Trophoblast cell (in vitro differentiated cells and primary cell): ENCODE measurements at regions not wholly inside any gene's neighbourhood (a gene's known extent, or its start where the extent isn't known, plus 50 kb on each side); places are given as distances from the start of the nearest gene placed in this dataset.

ENCODE experiments used
- DNase-seq, 2 donors: peaks; one replicate each; pipeline ENCODE4 v3.0.0-alpha.2; 2016
- H2AFZ ChIP-seq: 2 replicates; pipeline ENCODE4 v1.6.1; 2013; ENCODE audit warnings: low read length, moderate library complexity, mild to moderate bottlenecking; ENCODE audit not compliant: insufficient read depth, poor library complexity
- H2AK5ac ChIP-seq: 2 replicates; pipeline ENCODE4 v1.6.1; 2013; ENCODE audit warnings: mild to moderate bottlenecking, low read length
- H2BK120ac ChIP-seq: 2 replicates; pipeline ENCODE4 v1.6.1; 2013; ENCODE audit warnings: low read length, mild to moderate bottlenecking, moderate library complexity; ENCODE audit not compliant: insufficient read depth, poor library complexity
- H2BK12ac ChIP-seq: 2 replicates; pipeline ENCODE4 v1.6.1; 2013; ENCODE audit warnings: mild to moderate bottlenecking, low read length, moderate library complexity
- H2BK5ac ChIP-seq: 2 replicates; pipeline ENCODE4 v1.6.1; 2013; ENCODE audit warnings: low read length, low read depth, moderate library complexity, mild to moderate bottlenecking; ENCODE audit not compliant: poor library complexity
- H3K14ac ChIP-seq: 2 replicates; pipeline ENCODE4 v1.6.1; 2013; ENCODE audit warnings: mild to moderate bottlenecking, low read length
- H3K18ac ChIP-seq: 2 replicates; pipeline ENCODE4 v1.6.1; 2013; ENCODE audit warnings: mild to moderate bottlenecking, low read length
- H3K23ac ChIP-seq: 2 replicates; pipeline ENCODE4 v1.6.1; 2013; ENCODE audit warnings: low read length
- H3K27ac ChIP-seq: 2 replicates; pipeline ENCODE4 v1.5.1; 2013; ENCODE audit warnings: low read depth, mild to moderate bottlenecking, inconsistent platforms, low read length, moderate library complexity
- H3K27me3 ChIP-seq: 2 replicates; pipeline ENCODE4 v1.6.1; 2013; ENCODE audit warnings: inconsistent platforms, mild to moderate bottlenecking, low read length, moderate library complexity; ENCODE audit not compliant: insufficient read depth
- H3K36me3 ChIP-seq, 2 experiments: 1 replicate in 1 of 2; 2 replicates in 1 of 2; pipeline ENCODE4 v1.6.1; 2013; ENCODE audit warnings: low read length in 2 of 2, mild to moderate bottlenecking in 2 of 2, moderate library complexity in 1 of 2; ENCODE audit not compliant: insufficient read depth in 2 of 2, control insufficient read depth in 1 of 2
- H3K4ac ChIP-seq: 2 replicates; pipeline ENCODE4 v1.6.1; 2013; ENCODE audit warnings: low read depth, mild to moderate bottlenecking, low read length, moderate library complexity
- H3K4me1 ChIP-seq, 2 experiments: 1 replicate in 1 of 2; 2 replicates in 1 of 2; pipeline ENCODE4 v1.6.1; 2013; ENCODE audit warnings: low read length in 2 of 2, mild to moderate bottlenecking in 2 of 2, moderate library complexity in 1 of 2; ENCODE audit not compliant: insufficient read depth in 2 of 2, control insufficient read depth in 1 of 2
- H3K4me2 ChIP-seq: 2 replicates; pipeline ENCODE4 v1.6.1; 2013; ENCODE audit warnings: inconsistent platforms, mild to moderate bottlenecking, low read length, moderate library complexity
- H3K4me3 ChIP-seq: 2 replicates; pipeline ENCODE4 v1.5.1; 2013; ENCODE audit warnings: mild to moderate bottlenecking, low read depth, low read length, inconsistent platforms
- H3K79me1 ChIP-seq: one replicate; pipeline ENCODE4 v1.6.1; 2013; ENCODE audit warnings: low read length
- H3K79me2 ChIP-seq: 2 replicates; pipeline ENCODE4 v1.6.1; 2013; ENCODE audit warnings: low read length, mild to moderate bottlenecking; ENCODE audit not compliant: control insufficient read depth, insufficient read depth, poor library complexity
- H3K9ac ChIP-seq: 2 replicates; pipeline ENCODE4 v1.6.1; 2013; ENCODE audit warnings: mild to moderate bottlenecking, low read length
- H3K9me3 ChIP-seq: 2 replicates; pipeline ENCODE4 v1.6.1; 2013; ENCODE audit warnings: low read depth, mild to moderate bottlenecking, control low read depth, inconsistent platforms, low read length; ENCODE audit not compliant: insufficient read depth
- H4K12ac ChIP-seq: 2 replicates; pipeline ENCODE4 v1.6.1; 2013; ENCODE audit warnings: low read depth, mild to moderate bottlenecking, low read length, moderate library complexity
- H4K8ac ChIP-seq: 2 replicates; pipeline ENCODE4 v1.6.1; 2013; ENCODE audit warnings: low read depth, mild to moderate bottlenecking, low read length, moderate library complexity
- H4K91ac ChIP-seq: one replicate; pipeline ENCODE4 v1.6.1; 2013; ENCODE audit warnings: low read depth, mild to moderate bottlenecking, low read length, moderate library complexity
- WGBS: extraction: QIAGEN DNeasy Blood & Tissue Kit; methylation state at CpG from one replicate; pipeline ENCODE4 v1.1.7; 2013; ENCODE audit warnings: missing lambda C conversion rate; ENCODE audit not compliant: insufficient read length, insufficient coverage; ENCODE audit errors: extremely low coverage; 5-methylcytosine and 5-hydroxymethylcytosine counted together

- Histone ChIP-seq H4K12ac (no peak overlapping the region), H3K4me3 (no peak overlapping the region), H3K79me2 (no peaks in the 10 kb centered on the region), H3K4me2 (no peak overlapping the region), H3K18ac (no peak overlapping the region), H2BK12ac (no peak overlapping the region), H3K27ac (no peak overlapping the region), H2AFZ (no peak overlapping the region), H3K36me3 (no peaks in the 10 kb centered on the region), H4K8ac (no peak overlapping the region), H3K4me1 (no peaks in the 10 kb centered on the region), H3K9me3 (peaks cover 43% of the 10 kb centered on the region), H3K79me1 (no peaks in the 10 kb centered on the region), H3K4ac (no peak overlapping the region), H4K91ac (no peak overlapping the region), H3K23ac (no peak overlapping the region), H2BK5ac (no peak overlapping the region), H3K27me3 (no peaks in the 10 kb centered on the region), H3K9ac (no peak overlapping the region), H3K14ac (no peak overlapping the region), H2AK5ac (no peak overlapping the region), H2BK120ac (no peak overlapping the region)
- DNase-seq: no peak
- no CpG with 5 or more reads among the region's 17 CpGs for WGBS
These were observed 104.0 kb upstream of the ACTRT2 start for GRCh38 chr1:2917284-2917683.

GRCh38 chr1:2918441-2918840, 102.8 kb upstream of the ACTRT2 start:
- Histone ChIP-seq H3K23ac (no peak overlapping the region), H3K4me3 (no peak overlapping the region), H2AFZ (no peak overlapping the region), H2BK120ac (no peak overlapping the region), H3K27me3 (no peaks in the 10 kb centered on the region), H2AK5ac (no peak overlapping the region), H3K18ac (no peak overlapping the region), H3K4me2 (no peak overlapping the region), H3K9ac (no peak overlapping the region), H3K27ac (no peak overlapping the region), H4K8ac (no peak overlapping the region), H3K9me3 (peaks cover 33% of the 10 kb centered on the region), H3K79me1 (no peaks in the 10 kb centered on the region), H4K91ac (no peak overlapping the region), H2BK5ac (no peak overlapping the region), H3K4me1 (no peaks in the 10 kb centered on the region), H3K4ac (no peak overlapping the region), H3K14ac (no peak overlapping the region), H3K36me3 (no peaks in the 10 kb centered on the region), H3K79me2 (no peaks in the 10 kb centered on the region), H4K12ac (no peak overlapping the region), H2BK12ac (no peak overlapping the region)
- DNase-seq: no peak
- no CpG with 5 or more reads among the region's 16 CpGs for WGBS

- no peak overlapping the region for H3K14ac ChIP-seq
- no peak overlapping the region for H3K23ac ChIP-seq
- H4K91ac ChIP-seq: no peak overlapping the region
- no peaks in the 10 kb centered on the region for H3K79me2 ChIP-seq
- H3K27me3 ChIP-seq: no peaks in the 10 kb centered on the region
- H2BK120ac ChIP-seq: no peak overlapping the region
- H2AK5ac ChIP-seq: no peak overlapping the region
- H3K9ac ChIP-seq: no peak overlapping the region
- no peak overlapping the region for H3K27ac ChIP-seq
- no peak for DNase-seq
- H3K18ac ChIP-seq: no peak overlapping the region
- no peaks in the 10 kb centered on the region for H3K4me1 ChIP-seq
- no CpG with 5 or more reads among the region's 17 CpGs for WGBS
- H4K12ac ChIP-seq: no peak overlapping the region
- H3K4me2 ChIP-seq: no peak overlapping the region
- H3K79me1 ChIP-seq: no peaks in the 10 kb centered on the region
- peaks cover 33% of the 10 kb centered on the region for H3K9me3 ChIP-seq
- no peak overlapping the region for H2BK12ac ChIP-seq
- H3K4me3 ChIP-seq: no peak overlapping the region
- no peak overlapping the region for H4K8ac ChIP-seq
- H3K4ac ChIP-seq: no peak overlapping the region
- no peak overlapping the region for H2AFZ ChIP-seq
- H3K36me3 ChIP-seq: no peaks in the 10 kb centered on the region
- H2BK5ac ChIP-seq: no peak overlapping the region
These were observed 101.4 kb upstream of the ACTRT2 start for GRCh38 chr1:2919841-2920240.

GRCh38 chr1:2920421-2921015, 100.7 kb upstream of the ACTRT2 start:
- no peak overlapping the region for H3K18ac ChIP-seq
- H3K36me3 ChIP-seq: no peaks in the 10 kb centered on the region
- H4K12ac ChIP-seq: no peak overlapping the region
- H3K79me2 ChIP-seq: no peaks in the 10 kb centered on the region
- no peak overlapping the region for H4K91ac ChIP-seq
- H2BK12ac ChIP-seq: no peak overlapping the region
- no peaks in the 10 kb centered on the region for H3K4me1 ChIP-seq
- no peak overlapping the region for H2AFZ ChIP-seq
- no peak overlapping the region for H3K27ac ChIP-seq
- H3K9me3 ChIP-seq: peaks cover 32% of the 10 kb centered on the region
- H3K4me3 ChIP-seq: no peak overlapping the region
- no peak for DNase-seq
- H3K4me2 ChIP-seq: no peak overlapping the region
- no peak overlapping the region for H3K9ac ChIP-seq
- no peak overlapping the region for H2AK5ac ChIP-seq
- H3K23ac ChIP-seq: no peak overlapping the region
- H3K4ac ChIP-seq: no peak overlapping the region
- H4K8ac ChIP-seq: no peak overlapping the region
- H2BK5ac ChIP-seq: no peak overlapping the region
- no peak overlapping the region for H2BK120ac ChIP-seq
- no CpG with 5 or more reads among the region's 14 CpGs for WGBS
- H3K27me3 ChIP-seq: no peaks in the 10 kb centered on the region
- H3K14ac ChIP-seq: no peak overlapping the region
- H3K79me1 ChIP-seq: no peaks in the 10 kb centered on the region
